Putamen (tissue), 1 donor: ENCODE measurements at regions not wholly inside any gene's neighbourhood (a gene's known extent, or its start where the extent isn't known, plus 50 kb on each side); places are given as distances from the start of the nearest gene placed in this dataset.

Source experiments
- DNase-seq: peaks from one replicate; pipeline ENCODE4 v3.0.0-alpha.2; 2016; ENCODE audit warnings: low spot score

- DNase-seq, result no peak
Measured at GRCh38 chr21:16180614-16181013, 450.8 kb downstream of the USP25 start.

GRCh38 chr21:16181018-16181417, 451.2 kb downstream of the USP25 start:
- DNase-seq, result no peak

GRCh38 chr21:16185766-16186165, 456.0 kb downstream of the USP25 start:
- DNase-seq, result no peak

- DNase-seq, result no peak
Measured at GRCh38 chr21:16186742-16187141, 457.0 kb downstream of the USP25 start.

- DNase-seq, result no peak
Measured at GRCh38 chr21:16187603-16188301, 458.0 kb downstream of the USP25 start.

- no peak for DNase-seq
Measured at GRCh38 chr21:16192902-16193301, 463.1 kb downstream of the USP25 start.

- DNase-seq, result no peak
Measured at GRCh38 chr21:16193496-16194094, 463.8 kb downstream of the USP25 start.

- peak; percentile 83 for DNase-seq
Measured at GRCh38 chr21:16194095-16194787, 464.5 kb downstream of the USP25 start.

- peak; percentile 51 for DNase-seq
Measured at GRCh38 chr21:16194788-16195537, 465.2 kb downstream of the USP25 start.

- DNase-seq, result peak; percentile 16
Measured at GRCh38 chr21:16195538-16195910, 465.7 kb downstream of the USP25 start.

GRCh38 chr21:16196001-16196400, 466.2 kb downstream of the USP25 start:
- DNase-seq, result no peak

GRCh38 chr21:16198546-16198945, 468.8 kb downstream of the USP25 start:
- DNase-seq, result no peak

- no peak for DNase-seq
Measured at GRCh38 chr21:16199539-16199938, 469.8 kb downstream of the USP25 start.

- no peak for DNase-seq
Measured at GRCh38 chr21:16201718-16202117, 471.9 kb downstream of the USP25 start.

GRCh38 chr21:16205527-16205926, 475.7 kb downstream of the USP25 start:
- DNase-seq, result no peak

- DNase-seq, result peak; percentile 44
Measured at GRCh38 chr21:16211339-16212303, 481.8 kb downstream of the USP25 start.

- no peak for DNase-seq
Measured at GRCh38 chr21:16213518-16213917, 483.7 kb downstream of the USP25 start.

- no peak for DNase-seq
Measured at GRCh38 chr21:16215193-16215592, 485.4 kb downstream of the USP25 start.

GRCh38 chr21:16215663-16216183, 485.9 kb downstream of the USP25 start:
- no peak for DNase-seq

GRCh38 chr21:16216288-16216962, 486.6 kb downstream of the USP25 start:
- no peak for DNase-seq
